LNCaP clone FGC (cell line): ENCODE measurements at regions not wholly inside any gene's neighbourhood (a gene's known extent, or its start where the extent isn't known, plus 50 kb on each side); places are given as distances from the start of the nearest gene placed in this dataset.

Experiments
- DNase-seq: peaks from one replicate; pipeline ENCODE4 v3.0.0-alpha.2; 2011; ENCODE audit warnings: low read depth
- H3K4me3 ChIP-seq: 2 replicates; pipeline ENCODE4 v1.5.1; 2011; ENCODE audit warnings: mild to moderate bottlenecking, low read depth, low read length, control low read depth
- CTCF ChIP-seq: IDR thresholded peaks from 2 replicates; pipeline ENCODE4 v1.5.1; 2012; ENCODE audit warnings: mild to moderate bottlenecking; ENCODE audit not compliant: control insufficient read depth, insufficient read depth; ENCODE audit errors: extremely low read depth

- TF ChIP-seq CTCF = no peak
- DNase-seq = no peak
- H3K4me3 ChIP-seq = no peak overlapping the region
These were observed 168.9 kb downstream of the FASLG start for GRCh38 chr1:172827841-172828240.

- no peak for DNase-seq
- no peak for TF ChIP-seq CTCF
- H3K4me3 ChIP-seq = no peak overlapping the region
These were observed 173.3 kb downstream of the FASLG start for GRCh38 chr1:172832006-172832725.

GRCh38 chr1:172833954-172834353 lies 175.1 kb downstream of the FASLG start:
- H3K4me3 ChIP-seq = no peak overlapping the region
- DNase-seq = no peak
- TF ChIP-seq CTCF = no peak

- no peak for TF ChIP-seq CTCF
- H3K4me3 ChIP-seq = no peak overlapping the region
- DNase-seq = no peak
These were observed 175.7 kb downstream of the FASLG start for GRCh38 chr1:172834609-172835008.

DNA sequence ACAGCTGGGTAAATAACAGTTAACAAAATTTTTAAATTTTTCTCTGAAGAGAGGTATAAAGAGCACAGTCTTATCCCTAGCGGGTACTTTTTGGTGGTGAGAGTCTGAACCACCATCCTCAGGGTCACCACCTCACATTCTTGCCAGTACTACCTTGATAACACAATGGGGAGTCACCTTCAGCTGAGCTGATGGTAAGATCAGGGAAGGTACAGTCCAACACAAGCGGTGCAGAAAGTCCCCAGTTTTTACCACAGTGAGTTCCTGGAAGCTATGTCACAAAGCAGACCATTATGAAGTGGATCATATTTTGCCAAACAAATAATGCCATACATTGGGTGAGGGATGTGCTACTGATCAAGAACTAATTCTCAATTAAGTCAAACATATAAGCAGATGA lies 176.9 kb downstream of the FASLG start:
- H3K4me3 ChIP-seq = no peak overlapping the region
- TF ChIP-seq CTCF = no peak
- DNase-seq = no peak

DNA sequence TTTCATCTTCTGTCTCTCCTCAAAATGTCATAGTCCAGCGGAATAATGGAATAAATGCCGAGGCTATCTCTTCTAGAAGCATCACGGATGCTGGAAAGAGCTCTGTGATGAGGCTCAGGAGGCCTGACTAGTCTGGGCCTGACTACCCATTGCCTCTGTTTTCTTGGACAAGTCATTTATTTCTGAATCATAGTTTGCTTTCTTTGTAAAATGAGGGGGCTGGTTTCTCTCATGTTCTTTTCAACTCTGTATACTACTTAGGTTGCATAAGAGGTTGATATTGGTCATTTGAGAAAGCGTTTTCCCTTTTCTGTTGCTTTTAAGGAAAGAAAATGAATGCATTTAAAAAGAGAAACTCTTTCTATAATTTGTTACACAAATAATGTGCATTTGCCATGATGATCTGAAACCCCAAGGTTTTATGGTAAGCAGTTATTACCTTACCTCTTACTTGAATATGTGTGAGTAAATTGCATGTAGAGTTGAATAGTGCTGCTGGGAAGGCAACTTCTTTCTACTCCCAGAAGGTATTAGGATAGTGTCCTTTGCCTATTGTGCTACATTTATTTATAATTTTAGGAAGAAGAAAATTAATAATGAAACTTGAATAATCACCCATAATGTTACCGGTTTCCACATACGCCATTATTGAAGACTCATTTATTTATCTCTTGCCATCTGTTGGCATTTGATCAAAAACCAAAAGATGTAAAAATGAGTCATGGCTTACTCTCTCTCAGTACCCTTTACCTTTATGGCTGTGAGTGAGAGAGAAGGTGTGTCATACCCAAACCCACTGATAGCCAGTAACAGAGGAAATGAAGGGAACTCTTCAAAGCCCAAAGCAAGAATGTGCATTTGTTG lies 179.1 kb downstream of the FASLG start:
- no peak for TF ChIP-seq CTCF
- H3K4me3 ChIP-seq = no peak overlapping the region
- no peak for DNase-seq
